ENCODE measurements at regions not wholly inside any gene's neighbourhood (a gene's known extent, or its start where the extent isn't known, plus 50 kb on each side); places are given as distances from the start of the nearest gene placed in this dataset.
A peak's percentile ranks its signal among the peaks of the same experiment; 100 is the strongest.
"Not testable (repeated sequence)": the region's sequence is repeated elsewhere in the genome, so short reads cannot be mapped to it uniquely, and the experiment has no call there.

DNA sequence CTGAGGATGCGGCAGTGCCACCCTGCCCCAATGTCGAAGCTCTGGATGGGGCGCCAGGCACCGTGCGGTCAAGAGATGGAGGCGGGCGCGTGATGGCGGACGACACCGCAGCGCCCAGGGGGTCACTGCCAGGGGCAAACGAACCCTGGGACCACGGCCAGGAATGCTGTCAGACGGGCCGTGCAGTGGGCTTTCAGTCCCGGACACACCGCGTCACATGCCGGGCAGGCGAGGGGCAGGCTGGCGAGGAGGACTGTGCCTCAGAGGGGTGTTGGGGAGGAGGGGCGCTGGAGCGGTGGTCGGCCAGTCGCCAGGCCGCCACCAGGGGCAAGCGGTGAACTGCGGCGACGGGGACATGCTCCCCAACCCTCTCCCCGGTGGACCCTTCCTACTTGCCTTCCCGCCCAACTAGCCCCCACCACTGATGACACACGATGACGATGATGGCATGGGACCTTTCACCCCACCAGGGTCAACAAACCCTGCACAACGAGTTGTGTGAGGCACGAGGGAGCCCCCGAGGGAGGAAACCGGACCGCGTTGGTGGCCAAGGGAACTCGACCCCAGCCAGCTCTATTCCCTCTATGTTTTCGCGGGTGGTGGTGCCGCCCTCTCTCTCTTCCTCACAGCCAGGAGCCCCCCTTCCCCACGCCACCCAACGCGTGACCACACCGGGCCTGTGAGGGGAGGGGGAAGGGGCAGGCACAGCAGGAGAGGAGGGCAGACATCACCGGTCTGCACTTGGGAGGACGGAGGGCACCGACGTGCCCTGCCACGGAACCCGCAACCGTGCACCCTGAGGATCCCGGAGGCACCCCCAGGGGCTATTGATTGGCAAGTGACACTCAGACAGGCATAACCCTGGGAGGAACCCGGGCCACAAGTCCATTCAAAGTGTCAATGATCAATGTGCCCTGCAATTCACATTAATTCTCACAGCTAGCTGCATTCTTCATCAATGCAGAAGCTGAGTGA, 1960.9 kb upstream of the DEFB115 start:
- Mint-ChIP-seq H3K36me3 (ENCODE audit: low read depth) (peaks cover 6% of the 10 kb centered on the region), H3K4me1 (ENCODE audit: low read depth) (no peaks in the 10 kb centered on the region), H3K27ac (no peak overlapping the region), H3K27me3 (ENCODE audit: low read depth) (no peaks in the 10 kb centered on the region), H3K9me3 (peaks cover 30% of the 10 kb centered on the region), H3K4me3 (no peak overlapping the region)
- intact Hi-C loops (cut with micrococcal nuclease) = no loop called here
- CTCF ChIA-PET = no interaction called here
- no peak for DNase-seq

DNA sequence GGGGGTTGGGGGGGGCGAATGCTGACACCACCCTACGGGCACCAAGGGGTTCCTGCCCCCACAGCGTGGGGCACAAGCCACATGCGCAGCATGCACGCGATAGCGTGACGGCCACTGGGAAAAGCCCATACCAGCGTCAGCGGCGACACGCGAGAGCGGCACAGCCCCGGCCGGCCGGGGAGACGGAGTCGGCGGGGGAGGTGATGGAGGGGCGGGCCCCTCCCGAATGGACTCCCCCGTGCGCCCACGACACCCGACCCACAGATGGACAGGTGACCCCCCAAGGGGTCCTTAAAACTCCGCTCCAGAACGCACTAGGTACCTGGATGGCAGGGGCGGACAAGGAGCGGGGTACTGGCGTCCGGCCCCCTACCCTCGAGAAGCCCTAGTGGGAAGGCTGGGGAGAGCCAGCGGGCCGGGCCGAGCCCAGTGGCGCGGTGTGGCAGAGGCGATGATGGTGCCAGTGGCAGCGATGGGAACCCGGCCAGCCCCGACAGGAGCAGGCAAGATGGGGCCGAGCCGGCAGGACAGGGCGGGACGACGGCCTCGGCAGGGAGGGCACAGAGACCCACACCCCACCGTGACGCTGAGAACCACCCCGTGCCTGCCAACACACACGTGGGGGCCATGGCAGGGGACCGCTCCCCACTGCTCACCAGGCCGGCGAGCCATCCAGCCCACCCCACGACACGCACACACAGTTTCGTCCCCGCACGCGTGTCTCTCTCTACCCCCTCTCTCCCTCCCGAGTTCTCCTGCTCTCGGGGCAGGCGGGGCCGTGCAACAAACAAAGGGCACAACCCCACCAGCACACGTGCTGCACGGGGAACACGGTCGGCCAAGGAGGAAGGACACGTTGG, 1959.8 kb upstream of the DEFB115 start:
- Mint-ChIP-seq H3K27ac (no peak overlapping the region), H3K27me3 (ENCODE audit: low read depth) (no peaks in the 10 kb centered on the region), H3K4me3 (no peak overlapping the region), H3K4me1 (ENCODE audit: low read depth) (no peaks in the 10 kb centered on the region), H3K9me3 (peaks cover 30% of the 10 kb centered on the region), H3K36me3 (ENCODE audit: low read depth) (peaks cover 6% of the 10 kb centered on the region)
- DNase-seq = no peak
- CTCF ChIA-PET = no interaction called here
- intact Hi-C loops (cut with micrococcal nuclease) = no loop called here

DNA sequence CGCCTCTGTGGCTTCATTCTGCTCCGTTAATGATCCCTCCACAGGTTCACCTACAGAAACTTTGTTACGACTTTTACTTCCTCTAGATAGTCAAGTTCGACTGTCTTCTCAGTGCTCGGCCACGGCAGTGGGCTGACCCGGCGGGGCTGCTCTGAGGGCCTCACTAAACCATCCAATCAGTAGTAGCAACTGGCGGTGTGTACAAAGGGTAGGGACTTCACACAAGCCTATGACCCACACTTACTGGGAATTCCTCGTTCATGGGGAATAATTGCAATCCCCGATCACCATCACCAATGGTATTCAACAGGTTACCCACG, 1959.2 kb upstream of the DEFB115 start:
- DNase-seq = no peak
- Mint-ChIP-seq H3K4me3 (no peak overlapping the region), H3K9me3 (peaks cover 34% of the 10 kb centered on the region), H3K27me3 (ENCODE audit: low read depth) (peaks cover 3% of the 10 kb centered on the region), H3K4me1 (ENCODE audit: low read depth) (no peaks in the 10 kb centered on the region), H3K36me3 (ENCODE audit: low read depth) (peaks cover 10% of the 10 kb centered on the region), H3K27ac (no peak overlapping the region)
- intact Hi-C loops (cut with micrococcal nuclease) = no loop called here
- CTCF ChIA-PET = no interaction called here

DNA sequence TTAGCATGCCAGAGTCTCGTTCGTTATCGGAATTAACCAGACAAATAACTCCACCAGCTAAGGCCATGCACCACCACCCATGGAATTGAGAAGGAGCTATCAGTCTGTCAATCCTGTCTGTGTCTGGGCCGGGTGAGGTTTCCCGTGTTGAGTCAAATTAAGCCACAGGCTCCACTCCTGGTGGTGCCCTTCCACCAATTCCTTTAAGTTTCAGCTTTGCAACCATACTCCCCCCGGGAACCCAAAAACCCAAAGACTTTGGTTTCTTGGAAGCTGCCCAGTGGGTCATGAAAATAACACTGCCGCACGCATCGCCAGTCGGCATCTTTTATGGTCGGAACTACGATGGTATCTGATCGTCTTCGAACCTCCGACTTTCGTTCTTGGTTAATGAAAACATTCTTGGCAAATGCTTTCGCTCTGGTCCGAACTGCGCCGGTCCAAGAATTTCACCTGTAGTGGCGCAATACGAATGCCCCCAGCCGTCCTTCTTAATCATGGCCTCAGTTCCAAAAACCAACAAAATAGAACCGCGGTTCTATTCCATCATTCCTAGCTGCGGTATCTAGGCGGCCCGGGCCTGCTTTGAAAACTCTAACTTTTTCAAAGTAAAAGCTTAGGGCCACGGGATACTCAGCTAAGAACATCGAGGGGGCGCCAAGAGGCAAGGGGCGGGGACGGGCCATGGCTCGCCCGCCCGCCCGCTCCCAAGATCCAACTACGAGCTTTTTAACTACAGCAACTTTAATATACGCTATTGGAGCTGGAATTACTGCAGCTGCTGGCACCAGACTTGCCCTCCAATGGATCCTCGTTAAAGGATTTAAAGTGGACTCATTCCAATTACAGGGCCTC, 1958.5 kb upstream of the DEFB115 start:
- Mint-ChIP-seq H3K9me3 (peaks cover 35% of the 10 kb centered on the region), H3K27ac (no peak overlapping the region), H3K27me3 (ENCODE audit: low read depth) (peaks cover 4% of the 10 kb centered on the region), H3K4me3 (no peak overlapping the region), H3K4me1 (ENCODE audit: low read depth) (no peaks in the 10 kb centered on the region), H3K36me3 (ENCODE audit: low read depth) (peaks cover 12% of the 10 kb centered on the region)
- intact Hi-C loops (cut with micrococcal nuclease) = no loop called here
- DNase-seq = no peak
- CTCF ChIA-PET = no interaction called here

DNA sequence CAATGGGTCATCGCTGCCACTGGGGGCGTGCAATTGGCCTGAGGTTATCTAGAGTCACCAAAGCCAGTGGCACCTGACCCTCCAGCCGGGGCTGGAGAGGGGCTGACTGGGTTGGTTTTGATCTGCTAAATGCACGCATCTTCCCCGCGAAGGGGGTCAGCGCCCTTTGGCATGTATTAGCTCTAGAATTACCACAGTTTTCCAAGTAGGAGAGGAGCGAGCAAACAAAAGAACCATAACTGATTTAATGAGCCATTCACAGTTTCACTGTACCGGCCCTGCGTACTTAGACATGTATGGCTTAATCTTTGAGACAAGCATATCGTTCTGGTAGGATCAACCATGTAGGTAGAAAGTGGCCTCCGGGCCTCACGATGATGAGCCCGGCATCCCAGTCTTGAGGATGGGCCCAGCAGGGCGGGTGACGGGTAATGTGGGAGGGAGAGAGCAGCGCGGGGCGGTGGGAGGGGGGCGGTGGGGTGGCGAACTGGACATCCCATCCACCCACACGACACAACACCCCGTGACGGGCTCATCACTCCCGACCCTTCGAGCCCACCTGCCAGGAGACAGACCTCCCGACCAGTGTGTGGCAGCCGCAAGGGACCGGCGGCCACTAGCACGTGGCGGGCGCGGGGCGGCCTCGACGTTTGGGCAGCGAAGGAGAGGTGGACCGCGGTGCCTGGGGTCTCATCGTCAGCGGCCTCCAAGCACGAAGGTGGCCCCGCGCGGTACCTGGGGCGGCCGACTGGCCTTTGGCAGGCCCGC, 1957.5 kb upstream of the DEFB115 start:
- Mint-ChIP-seq H3K9me3 (peaks cover 36% of the 10 kb centered on the region), H3K27me3 (ENCODE audit: low read depth) (peaks cover 9% of the 10 kb centered on the region), H3K36me3 (ENCODE audit: low read depth) (peaks cover 16% of the 10 kb centered on the region), H3K4me1 (ENCODE audit: low read depth) (peaks cover 4% of the 10 kb centered on the region), H3K27ac (no peak overlapping the region), H3K4me3 (no peak overlapping the region)
- DNase-seq = no peak
- intact Hi-C loops (cut with micrococcal nuclease) = no loop called here
- CTCF ChIA-PET = no interaction called here

DNA sequence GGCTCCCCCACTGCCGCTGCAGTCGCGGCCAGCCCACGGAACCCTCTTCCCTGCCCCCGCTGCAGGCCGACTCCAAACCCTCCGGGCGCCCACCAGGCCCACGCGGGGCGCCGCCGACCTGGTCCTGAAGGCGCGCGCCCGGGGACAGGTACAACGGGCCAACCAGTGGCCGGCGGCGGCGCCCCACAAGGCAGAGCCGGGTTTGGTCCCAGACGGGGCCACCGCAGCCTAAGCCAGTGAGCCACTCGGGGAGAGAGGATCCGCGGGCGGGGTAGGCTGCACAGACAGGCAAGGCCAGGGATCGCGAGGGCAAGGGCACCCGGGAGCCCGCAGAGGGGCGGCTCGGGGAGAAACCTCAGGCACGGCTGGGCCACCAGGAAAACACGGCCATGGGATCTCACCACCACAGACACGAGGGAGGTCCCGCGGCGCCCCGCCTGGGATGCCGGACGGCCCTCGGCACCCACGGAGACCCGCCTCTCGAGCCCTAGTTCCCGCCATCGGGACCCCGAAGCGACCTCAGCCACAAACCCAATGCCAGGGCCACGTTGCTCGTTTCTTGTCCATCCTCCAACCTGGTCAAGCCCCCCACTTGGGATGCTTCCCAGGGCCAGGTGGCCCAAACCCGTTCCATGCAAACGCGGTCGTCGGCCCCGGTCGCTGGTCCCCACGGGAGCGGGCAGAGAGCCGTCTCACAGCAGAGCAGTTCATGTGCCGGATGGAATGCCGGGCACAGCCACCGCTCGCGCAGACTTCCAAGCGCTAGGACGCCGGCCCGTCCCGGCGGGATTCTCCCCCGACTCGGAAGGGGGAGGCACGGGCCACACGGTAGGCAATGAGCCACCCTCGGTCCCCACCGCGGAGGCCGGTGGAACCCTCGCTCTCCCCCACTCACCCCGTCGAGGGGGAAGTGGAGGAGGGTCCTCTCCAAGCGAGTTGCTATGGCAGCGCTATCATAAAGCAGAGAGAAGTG, 1956.6 kb upstream of the DEFB115 start:
- Mint-ChIP-seq H3K36me3 (ENCODE audit: low read depth) (peaks cover 20% of the 10 kb centered on the region), H3K4me1 (ENCODE audit: low read depth) (peaks cover 11% of the 10 kb centered on the region), H3K27ac (no peak overlapping the region), H3K27me3 (ENCODE audit: low read depth) (peaks cover 10% of the 10 kb centered on the region), H3K9me3 (peaks cover 39% of the 10 kb centered on the region), H3K4me3 (no peak overlapping the region)
- no peak for DNase-seq
- CTCF ChIA-PET = no interaction called here
- intact Hi-C loops (cut with micrococcal nuclease) = no loop called here

DNA sequence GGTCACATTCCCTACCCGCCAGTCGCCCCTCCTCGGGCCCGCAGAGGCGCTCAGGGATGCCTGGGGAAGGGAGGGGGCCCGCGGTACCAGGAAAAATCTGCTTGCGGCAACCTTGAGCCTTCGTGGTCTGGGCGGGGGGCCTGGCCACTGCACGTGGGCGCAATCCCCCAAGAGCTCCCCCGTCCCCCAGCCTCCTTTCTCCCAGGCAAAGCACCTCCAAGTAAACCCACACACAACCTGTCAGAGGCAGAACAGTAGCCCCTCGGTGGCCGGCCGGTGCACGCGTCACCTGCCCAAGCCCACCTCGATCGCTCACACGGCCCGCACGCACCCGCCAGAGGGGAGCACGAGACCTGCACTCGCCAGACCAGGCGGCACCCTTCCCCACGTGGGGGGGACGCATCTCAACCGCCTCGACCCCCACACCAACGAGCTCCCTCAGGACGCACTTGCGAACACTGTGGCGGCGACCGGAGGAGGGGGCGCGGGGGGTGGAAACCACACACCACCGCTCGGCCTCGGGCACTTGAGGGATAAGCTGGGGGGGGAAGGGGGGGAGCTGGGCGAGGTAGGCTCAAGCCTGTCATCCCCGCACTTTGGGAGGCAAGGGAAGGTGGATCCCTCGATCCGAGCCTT, 1955.7 kb upstream of the DEFB115 start:
- no peak overlapping the region for H3K4me3 Mint-ChIP-seq
- H3K4me1 Mint-ChIP-seq (ENCODE audit: low read depth) = peaks cover 17% of the 10 kb centered on the region

DNA sequence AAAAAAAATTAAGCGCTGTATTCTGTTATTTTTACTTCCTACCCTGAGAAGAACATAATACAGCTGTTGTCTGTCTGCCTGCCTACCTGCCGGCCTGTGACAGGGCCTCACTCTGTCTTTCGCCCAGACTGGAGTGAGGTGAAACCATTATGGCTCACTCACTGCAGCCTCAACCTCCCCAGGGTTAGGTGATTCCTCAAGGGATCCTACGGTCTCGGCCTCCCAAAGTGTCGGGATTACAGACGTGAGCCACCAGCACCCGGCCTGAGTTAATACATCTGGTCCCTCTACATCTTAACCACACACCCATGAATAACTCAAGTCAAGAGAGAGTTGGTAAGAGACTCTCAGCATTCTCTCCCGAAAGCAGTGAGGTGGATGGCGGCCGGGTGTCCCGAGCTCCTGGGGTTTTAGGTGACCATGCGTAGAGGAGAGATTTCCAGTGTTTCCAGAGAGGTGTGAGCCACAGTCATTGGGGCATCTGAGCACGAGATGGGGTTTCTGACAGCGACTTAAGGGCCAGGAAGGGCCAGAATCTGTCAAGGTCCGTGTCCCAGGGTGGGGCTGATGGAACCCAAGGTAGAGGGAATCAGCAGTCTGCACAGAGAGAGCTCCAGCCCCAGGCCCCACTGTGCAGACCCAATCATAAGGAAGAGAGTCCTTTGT, 1954.4 kb upstream of the DEFB115 start:
- CTCF ChIA-PET = no interaction called here
- intact Hi-C loops (cut with micrococcal nuclease) = no loop called here
- H3K4me1 Mint-ChIP-seq (ENCODE audit: low read depth) = peaks cover 17% of the 10 kb centered on the region
- H3K27me3 Mint-ChIP-seq (ENCODE audit: low read depth) = peaks cover 19% of the 10 kb centered on the region
- peaks cover 39% of the 10 kb centered on the region for H3K9me3 Mint-ChIP-seq
- H3K36me3 Mint-ChIP-seq (ENCODE audit: low read depth) = peaks cover 26% of the 10 kb centered on the region
- H3K4me3 Mint-ChIP-seq = no peak overlapping the region
- no peak for DNase-seq
- no peak overlapping the region for H3K27ac Mint-ChIP-seq

More for the DNA sequence above, 1955.7 kb upstream of the DEFB115 start:
- DNase-seq = no peak
- Mint-ChIP-seq H3K36me3 (ENCODE audit: low read depth) (peaks cover 22% of the 10 kb centered on the region), H3K9me3 (peaks cover 38% of the 10 kb centered on the region), H3K27me3 (ENCODE audit: low read depth) (peaks cover 16% of the 10 kb centered on the region), H3K27ac (no peak overlapping the region)
- intact Hi-C loops (cut with micrococcal nuclease) = no loop called here
- CTCF ChIA-PET = no interaction called here

DNA sequence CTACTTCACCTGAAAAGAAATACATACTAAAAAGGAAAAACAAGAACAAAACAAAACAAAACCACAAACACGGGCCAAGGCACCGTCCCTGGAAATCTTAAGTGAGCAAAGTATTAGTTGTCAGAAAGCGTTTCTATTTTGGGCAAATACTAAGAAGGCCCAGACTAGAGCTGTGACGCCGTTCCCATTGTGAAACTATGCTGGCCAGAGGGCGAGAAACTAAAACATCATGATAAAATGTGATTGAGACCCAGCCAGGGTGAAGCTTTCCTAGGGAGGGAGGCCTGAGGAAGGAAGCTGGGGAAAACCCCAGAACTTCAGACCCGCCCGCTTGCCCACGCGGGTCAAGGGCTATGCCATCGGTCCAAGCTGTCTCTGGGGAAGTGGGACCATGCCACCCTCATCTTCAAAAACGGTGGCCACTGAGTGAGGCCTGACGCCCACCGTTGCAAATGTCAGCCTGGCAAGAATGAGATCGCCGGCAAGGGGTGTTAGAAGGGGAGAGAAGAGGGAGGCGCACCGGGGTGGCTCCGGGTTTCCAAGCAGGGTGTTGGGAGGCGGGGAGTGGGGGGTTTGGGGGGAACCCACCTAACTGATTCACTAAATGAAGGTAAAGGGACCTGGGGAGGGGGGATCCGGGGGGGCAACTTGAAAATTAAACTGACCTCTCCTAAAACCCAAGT, 1950.9 kb upstream of the DEFB115 start:
- intact Hi-C loops (cut with micrococcal nuclease) = no loop called here
- CTCF ChIA-PET = no interaction called here
- Mint-ChIP-seq H3K9me3 (peaks cover 35% of the 10 kb centered on the region), H3K27ac (peak overlapping the region; percentile 65), H3K4me1 (ENCODE audit: low read depth) (peaks cover 19% of the 10 kb centered on the region), H3K36me3 (ENCODE audit: low read depth) (peaks cover 23% of the 10 kb centered on the region), H3K27me3 (ENCODE audit: low read depth) (peaks cover 23% of the 10 kb centered on the region), H3K4me3 (no peak overlapping the region)
- peak; percentile 18 for DNase-seq

DNA sequence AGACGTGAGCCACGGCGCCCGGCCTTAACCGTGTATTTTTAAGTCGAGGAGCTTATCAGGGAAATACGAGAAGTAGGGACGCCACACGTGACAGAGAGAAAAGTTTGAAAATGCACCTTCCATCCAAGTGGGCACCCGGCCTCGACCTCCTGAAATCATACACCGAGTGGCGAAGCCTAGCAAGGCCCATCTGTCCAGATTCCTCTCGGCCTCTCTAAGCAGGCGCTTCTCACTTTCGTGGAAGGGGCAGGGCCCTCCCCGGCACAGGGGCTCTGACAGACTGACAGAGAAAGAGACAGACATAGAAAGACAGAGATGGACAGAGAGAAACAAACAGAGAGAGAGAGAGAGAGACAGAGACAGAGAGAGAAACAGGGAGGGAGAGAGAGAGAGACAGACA, 1950.0 kb upstream of the DEFB115 start:
- H3K27ac Mint-ChIP-seq; DNase-seq; CTCF ChIA-PET; intact Hi-C loops (cut with micrococcal nuclease); H3K4me3 Mint-ChIP-seq: not testable (repeated sequence)
- Mint-ChIP-seq H3K36me3 (ENCODE audit: low read depth) (peaks cover 23% of the 10 kb centered on the region), H3K4me1 (ENCODE audit: low read depth) (peaks cover 19% of the 10 kb centered on the region), H3K27me3 (ENCODE audit: low read depth) (peaks cover 24% of the 10 kb centered on the region), H3K9me3 (peaks cover 38% of the 10 kb centered on the region)

Data from activated naive CD4-positive, alpha-beta T cell treated with anti-CD3 and anti-CD28 coated beads for 36 hours (primary cell).